Hepatocyte (in vitro differentiated cells): ENCODE measurements at regions not wholly inside any gene's neighbourhood (a gene's known extent, or its start where the extent isn't known, plus 50 kb on each side); places are given as distances from the start of the nearest gene placed in this dataset.

Experiments used
- DNase-seq: peaks from one replicate; pipeline ENCODE4 v3.0.0-alpha.2; 2016; ENCODE audit warnings: low spot score
- H2AFZ ChIP-seq: fragments of 200-600 bp; sonication (generic); 2 replicates; pipeline ENCODE4 v1.6.0; 2016; ENCODE audit warnings: antibody characterized with exemption, mild to moderate bottlenecking
- H3K27ac ChIP-seq: fragments of 200-600 bp; sonication (generic); 2 replicates; pipeline ENCODE4 v1.5.1; 2016; ENCODE audit warnings: mild to moderate bottlenecking
- H3K27me3 ChIP-seq: fragments of 200-600 bp; sonication (generic); 2 replicates; pipeline ENCODE4 v1.6.1; 2016
- H3K36me3 ChIP-seq: fragments of 200-600 bp; sonication (generic); replicated peaks from 2 replicates; pipeline ENCODE4 v1.5.1; 2016; ENCODE audit warnings: low read depth; ENCODE audit not compliant: insufficient read depth
- H3K4me1 ChIP-seq: fragments of 200-600 bp; sonication (generic); 2 replicates; pipeline ENCODE4 v1.5.1; 2016; ENCODE audit warnings: mild to moderate bottlenecking, moderate library complexity; ENCODE audit not compliant: insufficient read depth
- H3K4me2 ChIP-seq: fragments of 200-600 bp; sonication (generic); 2 replicates; pipeline ENCODE4 v1.6.0; 2016
- H3K4me3 ChIP-seq: fragments of 200-600 bp; sonication (generic); 2 replicates; pipeline ENCODE4 v1.5.1; 2016; ENCODE audit warnings: mild to moderate bottlenecking
- H3K79me2 ChIP-seq: fragments of 200-600 bp; sonication (generic); 2 replicates; pipeline ENCODE4 v1.6.0; 2017; ENCODE audit warnings: mild to moderate bottlenecking
- H3K9me2 ChIP-seq: fragments of 200-600 bp; sonication (generic); replicated peaks from 2 replicates; pipeline ENCODE4 v1.6.0; 2017; ENCODE audit warnings: mild to moderate bottlenecking; ENCODE audit not compliant: insufficient read depth
- H3K9me3 ChIP-seq: fragments of 200-600 bp; sonication (generic); 2 replicates; pipeline ENCODE4 v1.5.1; 2016; ENCODE audit warnings: low read depth, mild to moderate bottlenecking
- H4K20me1 ChIP-seq: fragments of 200-600 bp; sonication (generic); 2 replicates; pipeline ENCODE4 v1.6.0; 2016; ENCODE audit warnings: mild to moderate bottlenecking; ENCODE audit not compliant: insufficient read depth, poor library complexity, severe bottlenecking
- CTCF ChIP-seq: fragments of 200-600 bp; sonication (generic); IDR thresholded peaks from 2 replicates; pipeline ENCODE4 v1.5.1; 2016; ENCODE audit warnings: antibody characterized with exemption, mild to moderate bottlenecking; ENCODE audit not compliant: poor library complexity
- EZH2 ChIP-seq: fragments of 200-600 bp; sonication (generic); IDR thresholded peaks from 2 replicates; pipeline ENCODE4 v1.6.1; 2016; ENCODE audit warnings: antibody characterized with exemption, mild to moderate bottlenecking, borderline replicate concordance
- EZH2phosphoT487 ChIP-seq: fragments of 200-600 bp; sonication (generic); IDR thresholded peaks from one replicate; pipeline ENCODE4 v1.6.1; 2018; ENCODE audit warnings: antibody characterized with exemption, mild to moderate bottlenecking, low read depth, moderate library complexity; ENCODE audit not compliant: unreplicated experiment, severe bottlenecking
- WGBS: methylation state at CpG from one replicate; pipeline ENCODE4 v1.1.6; 2016; ENCODE audit warnings: low lambda C conversion rate; ENCODE audit errors: missing lambda C conversion rate; 5-methylcytosine and 5-hydroxymethylcytosine counted together

GRCh38 chrX:148135738-148136137, 154.6 kb downstream of the FMR1NB start:
- TF ChIP-seq EZH2phosphoT487 (no peak), CTCF (no peak), EZH2 (no peak)
- no peaks in the 10 kb centered on the region for H3K27me3 ChIP-seq
- no peak overlapping the region for H3K4me2 ChIP-seq
- H3K36me3 ChIP-seq: no peaks in the 10 kb centered on the region
- no peak overlapping the region for H3K27ac ChIP-seq
- no peaks in the 10 kb centered on the region for H3K4me1 ChIP-seq
- 58% methylated on average over 1 of the region's 1 CpG for WGBS
- no peak for DNase-seq
- no peaks in the 10 kb centered on the region for H3K9me3 ChIP-seq
- H3K79me2 ChIP-seq: no peaks in the 10 kb centered on the region
- H2AFZ ChIP-seq: no peak overlapping the region
- no peaks in the 10 kb centered on the region for H3K9me2 ChIP-seq
- H4K20me1 ChIP-seq: no peaks in the 10 kb centered on the region
- H3K4me3 ChIP-seq: no peak overlapping the region

- Histone ChIP-seq H3K9me3 (no peaks in the 10 kb centered on the region), H3K4me2 (no peak overlapping the region), H3K36me3 (no peaks in the 10 kb centered on the region), H4K20me1 (no peaks in the 10 kb centered on the region), H2AFZ (no peak overlapping the region), H3K4me3 (no peak overlapping the region), H3K4me1 (no peaks in the 10 kb centered on the region), H3K9me2 (no peaks in the 10 kb centered on the region), H3K79me2 (no peaks in the 10 kb centered on the region), H3K27me3 (no peaks in the 10 kb centered on the region), H3K27ac (no peak overlapping the region)
- TF ChIP-seq CTCF (no peak), EZH2phosphoT487 (no peak), EZH2 (no peak)
- WGBS: 72% methylated on average over 2 of the region's 2 CpGs
- DNase-seq: no peak
Observed at GRCh38 chrX:148146121-148146520, 165.0 kb downstream of the FMR1NB start.

GRCh38 chrX:148156986-148157385, 175.8 kb downstream of the FMR1NB start:
- H3K36me3 ChIP-seq: no peaks in the 10 kb centered on the region
- 60% methylated on average over 1 of the region's 1 CpG for WGBS

More at GRCh38 chrX:148156986-148157385, 175.8 kb downstream of the FMR1NB start:
- H3K9me2 ChIP-seq: no peaks in the 10 kb centered on the region
- DNase-seq: no peak
- no peaks in the 10 kb centered on the region for H3K4me1 ChIP-seq
- no peak overlapping the region for H3K4me2 ChIP-seq
- no peak overlapping the region for H2AFZ ChIP-seq
- H3K4me3 ChIP-seq: no peak overlapping the region
- H3K79me2 ChIP-seq: no peaks in the 10 kb centered on the region
- H3K27me3 ChIP-seq: no peaks in the 10 kb centered on the region
- H3K9me3 ChIP-seq: no peaks in the 10 kb centered on the region
- no peaks in the 10 kb centered on the region for H4K20me1 ChIP-seq
- no peak overlapping the region for H3K27ac ChIP-seq
- TF ChIP-seq EZH2phosphoT487: no peak
- no peak for TF ChIP-seq CTCF
- no peak for TF ChIP-seq EZH2
